Retinal pigment epithelial cell (primary cell): ENCODE measurements at regions not wholly inside any gene's neighbourhood (a gene's known extent, or its start where the extent isn't known, plus 50 kb on each side); places are given as distances from the start of the nearest gene placed in this dataset.

Experiments
- DNase-seq: peaks from one replicate; pipeline ENCODE4 v3.0.0-alpha.2; 2010; ENCODE audit warnings: low read depth
- H3K4me3 ChIP-seq: 2 replicates; pipeline ENCODE4 v1.5.1; 2011; ENCODE audit warnings: mild to moderate bottlenecking, low read length, control low read depth, moderate library complexity
- CTCF ChIP-seq: conservative IDR thresholded peaks from 2 replicates; pipeline ENCODE4 v1.5.1; 2011; ENCODE audit warnings: low read depth, low read length, control low read depth, inconsistent platforms

- TF ChIP-seq CTCF, result no peak
- DNase-seq, result no peak
- no peak overlapping the region for H3K4me3 ChIP-seq
These were observed 1299.9 kb downstream of the FSCB start for GRCh38 chr14:43207189-43207588.

DNA sequence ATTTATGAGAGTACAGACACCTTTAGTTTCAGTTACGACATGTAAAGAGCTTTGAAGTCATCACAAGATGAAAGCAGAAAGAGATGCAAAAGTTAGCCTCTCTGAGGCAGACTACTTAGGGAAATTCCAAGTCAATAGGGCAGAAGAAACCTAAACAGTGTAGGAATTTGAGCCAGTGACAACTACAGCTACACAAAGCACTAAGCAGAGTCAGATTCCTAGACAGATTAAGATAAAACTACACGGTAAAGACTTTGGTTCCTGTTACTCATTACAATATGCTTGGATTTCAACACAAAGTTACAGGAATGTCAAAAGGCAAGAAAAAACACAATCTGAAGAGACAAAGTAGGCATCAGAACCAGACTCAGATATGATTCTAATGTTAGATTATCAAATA lies 1302.3 kb downstream of the FSCB start:
- peak; percentile 96 for DNase-seq
- H3K4me3 ChIP-seq, result no peak overlapping the region
- no peak for TF ChIP-seq CTCF

GRCh38 chr14:43200519-43200918 lies 1306.6 kb downstream of the FSCB start:
- H3K4me3 ChIP-seq, result no peak overlapping the region
- TF ChIP-seq CTCF, result no peak
- no peak for DNase-seq

- H3K4me3 ChIP-seq, result no peak overlapping the region
- TF ChIP-seq CTCF, result no peak
- no peak for DNase-seq
These were observed 1308.6 kb downstream of the FSCB start for GRCh38 chr14:43198465-43198864.

GRCh38 chr14:43184540-43184939 lies 1322.5 kb downstream of the FSCB start:
- TF ChIP-seq CTCF, result no peak
- no peak for DNase-seq
- no peak overlapping the region for H3K4me3 ChIP-seq

GRCh38 chr14:43183916-43184315 lies 1323.2 kb downstream of the FSCB start:
- no peak overlapping the region for H3K4me3 ChIP-seq
- DNase-seq, result no peak

GRCh38 chr14:43175896-43176295 lies 1331.2 kb downstream of the FSCB start:
- TF ChIP-seq CTCF, result no peak
- no peak for DNase-seq
- no peak overlapping the region for H3K4me3 ChIP-seq

More at GRCh38 chr14:43183916-43184315, 1323.2 kb downstream of the FSCB start:
- no peak for TF ChIP-seq CTCF
